COR-L47 (cell line): ENCODE measurements at regions not wholly inside any gene's neighbourhood (a gene's known extent, or its start where the extent isn't known, plus 50 kb on each side); places are given as distances from the start of the nearest gene placed in this dataset.

ENCODE experiments used
- DNase-seq: peaks from one replicate; lab custom pipeline; 2025; lab: John Stamatoyannopoulos, UW

DNA sequence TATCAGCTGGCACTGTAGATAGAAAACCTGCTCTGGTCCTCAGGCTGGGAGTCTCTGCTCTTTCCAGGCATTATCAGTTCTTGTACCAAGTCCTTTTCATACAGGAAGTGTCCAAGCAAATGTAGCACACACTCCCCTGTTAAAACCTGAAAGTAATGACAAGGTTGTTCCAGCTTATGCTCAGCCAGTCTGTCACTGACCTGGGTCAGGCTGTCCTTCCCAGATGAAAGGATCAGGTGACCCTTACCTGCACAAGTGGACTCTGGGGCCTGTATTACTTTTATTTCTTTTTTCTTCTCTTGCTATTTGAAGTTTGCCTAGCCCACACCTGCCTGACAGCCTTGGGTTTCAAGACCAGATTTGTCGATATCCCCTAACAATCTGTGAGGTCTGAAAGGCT lies 156.3 kb upstream of the SESN3 start:
- DNase-seq, result no peak

DNA sequence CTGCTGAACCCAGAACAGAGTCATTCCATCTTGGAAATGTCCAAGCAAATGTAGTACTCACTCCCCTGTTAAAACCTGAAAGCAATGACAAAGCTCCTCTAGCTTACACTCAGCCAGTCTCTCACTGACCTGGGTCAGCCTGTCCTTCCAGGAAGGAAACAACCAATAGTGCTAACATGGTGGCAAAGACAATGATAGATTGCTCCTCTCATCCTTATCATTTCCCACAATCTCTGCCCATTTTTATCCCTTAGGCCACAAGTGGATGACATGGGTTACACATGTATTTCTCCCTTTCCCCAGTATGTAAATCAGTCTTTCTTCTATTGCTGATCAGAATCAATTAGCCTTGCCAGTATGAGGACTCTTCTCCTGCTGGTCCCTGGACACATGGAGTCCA lies 154.6 kb upstream of the SESN3 start:
- DNase-seq, result no peak

DNA sequence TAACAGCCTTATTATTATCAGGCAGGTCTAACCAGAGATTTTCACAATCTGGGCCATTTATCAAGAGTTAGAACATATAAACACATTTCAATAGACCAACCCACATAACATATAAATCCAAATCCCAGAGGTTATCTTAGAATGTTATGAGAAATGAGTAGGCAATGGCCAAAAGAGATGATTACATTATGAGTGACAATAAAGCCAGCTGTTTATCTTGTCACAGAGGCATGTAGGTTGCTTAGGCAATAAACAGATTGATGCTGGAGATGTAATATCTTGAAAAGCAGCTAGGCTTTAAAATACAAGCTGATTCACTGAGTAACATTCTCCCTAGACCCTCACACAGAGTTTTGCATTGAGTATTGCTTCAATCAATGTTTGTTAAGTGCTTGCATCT lies 148.5 kb upstream of the SESN3 start:
- DNase-seq, result no peak

DNA sequence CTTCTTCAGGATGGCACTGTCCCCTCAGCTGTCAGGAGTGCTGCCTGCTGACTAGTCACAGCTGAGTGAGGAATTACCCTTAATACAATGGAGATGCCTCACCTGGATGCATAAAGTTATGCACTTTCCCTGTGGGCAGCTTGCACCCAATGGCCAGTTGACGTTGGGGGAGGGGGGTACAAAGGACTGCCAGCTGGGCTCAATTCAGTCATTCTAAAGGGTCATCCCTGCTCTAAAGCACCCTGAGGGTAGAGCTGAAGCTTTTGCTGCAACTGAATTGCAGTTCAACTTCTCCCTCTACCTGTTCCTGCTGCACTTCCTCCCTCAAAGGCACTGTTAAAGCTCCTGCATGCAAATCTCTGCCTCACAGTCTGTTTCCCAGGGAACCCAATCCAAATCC lies 147.8 kb upstream of the SESN3 start:
- no peak for DNase-seq

DNA sequence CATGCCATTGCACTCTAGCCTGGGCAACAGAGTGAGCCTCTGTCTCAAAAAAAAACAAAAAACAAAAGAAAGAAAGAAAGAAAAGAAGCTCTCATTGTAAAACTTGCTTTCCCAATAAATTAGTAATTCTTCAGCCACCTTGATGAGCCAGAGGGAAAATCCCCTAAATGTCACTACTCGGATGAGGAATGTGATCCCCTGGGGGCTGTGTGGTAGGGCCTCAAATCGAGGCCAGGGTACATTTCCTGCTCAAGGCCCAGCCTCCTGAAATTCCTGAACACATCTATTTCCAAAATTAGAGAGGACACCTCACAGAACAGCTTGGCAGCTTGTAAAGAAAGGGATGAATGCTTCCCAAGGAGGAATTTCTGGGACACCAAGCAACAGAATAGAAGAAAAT lies 147.1 kb upstream of the SESN3 start:
- no peak for DNase-seq

DNA sequence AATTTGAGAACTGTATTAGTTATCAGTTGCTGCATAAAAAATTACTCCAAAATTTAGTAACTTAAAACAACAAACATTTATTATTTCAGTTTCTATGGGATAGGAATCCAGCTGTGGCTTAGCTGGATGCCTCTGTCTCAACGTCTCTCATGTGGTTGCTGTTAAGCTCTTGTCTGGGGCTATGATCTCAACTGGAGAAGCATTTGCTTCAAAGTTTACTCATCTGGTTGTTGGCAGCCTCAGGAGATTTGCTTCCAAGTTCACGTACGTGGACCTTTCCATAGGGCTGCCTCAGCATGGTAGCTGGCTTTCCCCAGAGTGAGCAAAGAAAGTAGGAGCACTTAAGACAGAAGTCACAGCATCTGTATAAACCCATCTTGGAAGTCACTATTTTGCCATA lies 144.9 kb upstream of the SESN3 start:
- no peak for DNase-seq

DNA sequence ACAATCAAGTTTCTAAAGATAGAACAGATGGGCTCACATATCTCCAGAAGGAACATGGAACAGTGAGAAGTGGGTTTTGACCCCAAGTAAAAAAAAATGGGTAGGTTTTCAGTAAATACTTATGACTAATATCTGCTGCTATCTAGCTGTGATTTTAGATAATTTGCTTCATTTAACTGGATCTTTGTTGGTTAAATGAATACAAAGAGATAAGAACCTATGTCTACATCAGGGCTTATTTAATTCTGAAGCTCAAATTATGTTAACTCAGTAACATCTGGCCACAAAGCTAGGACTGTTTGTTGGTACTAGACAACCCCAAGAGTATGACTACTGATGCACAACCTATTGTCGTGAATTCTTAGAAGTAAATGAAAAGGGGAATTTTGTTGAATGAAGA lies 144.4 kb upstream of the SESN3 start:
- DNase-seq, result no peak

DNA sequence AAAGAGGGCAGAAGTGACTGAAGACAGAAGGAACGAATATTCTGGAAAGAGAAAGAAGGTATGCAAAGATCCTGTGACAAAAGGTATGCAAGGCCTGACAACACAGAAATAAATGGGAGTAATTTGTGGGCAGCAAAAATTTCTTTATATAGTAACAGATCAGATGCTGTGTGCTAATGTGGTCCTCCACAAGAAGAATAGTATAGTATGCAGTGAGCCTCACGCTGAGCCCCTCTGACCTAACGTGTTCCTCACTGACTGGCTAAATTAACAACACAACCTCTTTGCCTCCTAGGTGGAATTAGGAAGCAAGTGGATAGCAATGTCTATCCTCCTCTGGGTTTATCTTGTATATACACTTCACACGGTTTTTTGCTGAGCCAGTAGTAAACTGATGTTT lies 143.1 kb upstream of the SESN3 start:
- DNase-seq, result no peak

DNA sequence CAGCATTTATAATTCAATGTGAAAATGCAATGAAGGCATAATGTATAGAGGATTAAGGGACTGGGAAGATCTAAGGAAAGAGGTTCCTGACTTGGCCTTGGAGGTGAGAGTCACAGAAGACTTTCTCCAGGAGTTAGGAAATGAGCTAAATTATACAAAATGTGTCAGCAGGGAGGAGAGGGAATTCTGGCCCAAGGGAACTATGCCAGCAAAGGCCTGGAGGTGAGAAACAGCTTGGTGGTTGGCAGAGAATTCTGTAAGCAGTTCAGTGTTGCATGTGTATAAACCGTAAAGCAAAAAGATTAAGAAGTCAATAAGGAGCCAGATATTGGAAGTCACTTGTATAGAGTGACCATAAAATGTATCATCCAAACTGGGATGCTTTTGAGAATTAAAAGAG lies 142.2 kb upstream of the SESN3 start:
- DNase-seq, result no peak

DNA sequence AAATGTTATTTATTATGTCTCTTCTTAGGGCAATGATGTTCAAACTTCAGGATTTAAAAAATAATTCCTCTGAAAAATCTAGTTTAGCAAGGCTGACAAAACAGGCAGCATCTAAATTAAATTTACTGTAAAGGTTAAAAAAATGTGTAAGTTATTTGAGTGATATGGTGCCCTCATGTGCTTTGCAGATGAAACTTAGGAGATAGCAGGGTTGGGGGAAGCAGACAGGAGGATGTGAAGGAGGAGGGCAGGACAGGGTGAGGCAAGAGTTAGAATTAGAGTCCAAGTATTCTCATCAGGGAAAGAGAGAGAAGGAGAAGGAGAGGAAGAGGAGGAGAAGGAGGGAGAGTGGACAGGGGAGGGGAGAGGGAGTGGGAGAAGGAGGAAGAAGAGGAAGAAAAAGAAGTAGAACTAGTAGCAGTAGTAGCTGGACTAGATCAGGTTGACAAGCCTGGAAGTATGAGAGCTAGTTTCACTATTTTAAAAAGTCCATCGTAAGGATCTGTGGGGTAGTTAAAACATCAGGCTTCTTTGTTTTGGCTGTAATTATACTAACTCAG lies 141.2 kb upstream of the SESN3 start:
- DNase-seq, result no peak

DNA sequence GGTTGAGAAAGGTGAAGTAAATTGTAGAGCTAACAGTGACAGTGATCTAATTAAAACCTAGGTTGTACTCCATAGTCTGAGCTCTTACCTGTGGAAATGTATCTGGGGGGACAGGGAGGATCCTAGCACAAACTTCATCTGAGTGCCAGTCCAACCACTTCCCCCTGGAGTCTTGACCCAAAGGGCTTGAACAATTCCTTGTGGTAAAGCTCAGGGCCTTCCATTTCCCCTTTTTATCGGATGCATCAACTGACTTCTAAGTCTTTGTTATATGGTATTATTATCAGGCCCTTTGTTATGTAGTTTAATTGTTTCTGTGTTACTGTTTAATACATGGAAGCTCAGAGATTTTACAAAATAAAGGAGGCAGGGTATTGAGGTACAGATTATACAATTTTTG lies 140.2 kb upstream of the SESN3 start:
- DNase-seq, result no peak

DNA sequence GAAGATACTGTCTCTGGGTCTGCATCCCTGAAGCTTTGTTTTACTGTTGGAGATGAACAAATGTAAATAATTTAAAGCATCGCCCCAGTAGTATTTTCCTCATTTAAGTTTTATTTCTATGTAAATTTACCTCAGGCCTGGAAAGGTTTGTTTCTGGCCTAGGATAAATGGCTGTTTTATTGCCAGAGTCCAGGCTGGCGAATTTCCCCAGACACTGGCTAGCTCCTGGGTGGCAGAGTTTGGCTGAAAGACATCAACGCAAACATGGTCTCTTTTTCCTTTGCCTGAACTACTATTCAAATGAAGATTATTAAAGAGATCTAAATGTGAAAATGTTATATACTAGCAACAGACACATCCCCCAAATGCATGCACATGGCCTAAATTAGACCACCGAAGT lies 136.7 kb upstream of the SESN3 start:
- DNase-seq, result no peak

DNA sequence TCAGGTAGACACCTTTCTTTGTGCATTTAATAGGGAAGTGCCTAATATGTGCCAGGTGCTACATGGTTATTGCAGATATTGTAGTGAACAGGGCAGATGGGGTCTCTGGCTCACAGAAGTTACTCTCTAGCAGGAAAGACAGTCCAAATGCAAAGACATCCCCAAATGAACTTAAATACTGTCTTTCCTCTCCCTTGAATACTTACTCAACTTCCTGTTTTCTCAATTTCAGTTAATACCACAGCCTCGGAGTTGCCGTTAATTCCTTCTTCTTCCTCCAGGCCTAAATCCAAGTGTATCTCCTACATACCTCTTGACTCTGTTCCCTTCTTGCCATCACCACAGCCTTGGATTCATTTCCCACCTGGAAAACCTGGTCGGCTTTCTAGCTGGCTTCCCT lies 134.3 kb upstream of the SESN3 start:
- DNase-seq, result no peak

DNA sequence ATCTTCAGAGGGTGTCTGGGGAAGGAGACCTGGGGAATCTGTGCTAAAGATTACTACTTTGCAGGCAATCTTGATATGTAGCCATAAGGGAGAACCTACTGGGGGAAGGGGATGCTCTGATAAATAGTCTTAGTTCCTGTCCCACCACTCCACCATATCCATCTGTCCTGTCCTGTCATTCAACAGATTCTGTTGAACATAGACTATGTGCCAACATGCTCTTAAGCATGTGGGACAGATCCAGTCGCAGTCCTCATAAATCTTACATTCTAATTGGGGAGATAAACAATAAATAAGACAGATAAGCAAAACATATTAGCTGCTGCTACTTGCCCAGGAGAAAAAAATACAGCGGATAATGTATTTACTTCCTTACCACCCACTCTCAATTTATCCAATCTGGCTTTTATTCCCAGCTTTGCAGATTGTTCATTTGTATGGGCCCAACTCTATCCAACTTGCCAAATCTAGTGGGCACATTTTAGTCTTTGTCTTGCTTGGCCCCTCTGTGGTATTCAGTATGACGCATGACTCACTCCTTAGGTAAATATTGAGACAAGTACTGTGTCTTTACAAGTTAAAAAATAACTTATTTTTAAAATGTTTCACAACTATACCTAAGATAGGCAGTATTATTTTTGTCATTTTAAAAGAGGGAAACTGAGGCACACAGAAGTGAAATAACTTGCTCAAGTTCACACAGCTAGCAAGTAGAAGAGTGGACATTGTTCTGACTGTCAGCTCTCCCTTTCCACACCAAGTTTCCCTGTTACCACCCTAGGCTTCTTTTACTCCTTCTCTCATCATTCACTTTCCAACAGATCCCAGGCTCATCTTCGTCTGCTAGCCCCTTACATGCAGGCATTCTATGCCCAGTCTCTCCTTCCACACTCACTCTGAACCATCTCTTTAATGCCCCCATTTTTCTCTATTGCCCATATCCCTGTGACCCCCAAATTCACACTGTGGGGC lies 133.6 kb upstream of the SESN3 start:
- DNase-seq, result no peak

DNA sequence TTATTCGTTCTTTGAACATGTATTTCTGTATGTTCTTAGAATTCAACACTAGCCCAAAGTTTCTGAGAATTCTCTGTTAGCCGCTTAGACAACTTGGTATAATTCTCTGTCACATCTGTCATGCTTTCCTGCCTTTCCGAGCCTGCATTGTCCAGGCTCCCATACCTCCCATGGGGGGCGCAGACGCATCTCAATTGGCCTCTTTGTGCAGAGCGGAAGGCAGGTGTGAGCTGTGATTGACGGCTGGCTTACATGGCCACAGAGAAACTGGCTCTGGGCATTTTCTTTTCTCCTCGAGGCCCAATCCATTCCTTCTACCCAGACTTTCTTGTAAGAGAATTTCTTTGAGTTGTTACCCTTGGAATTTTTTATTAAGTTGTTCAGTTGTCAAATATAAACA lies 132.7 kb upstream of the SESN3 start:
- DNase-seq, result peak; percentile 32

DNA sequence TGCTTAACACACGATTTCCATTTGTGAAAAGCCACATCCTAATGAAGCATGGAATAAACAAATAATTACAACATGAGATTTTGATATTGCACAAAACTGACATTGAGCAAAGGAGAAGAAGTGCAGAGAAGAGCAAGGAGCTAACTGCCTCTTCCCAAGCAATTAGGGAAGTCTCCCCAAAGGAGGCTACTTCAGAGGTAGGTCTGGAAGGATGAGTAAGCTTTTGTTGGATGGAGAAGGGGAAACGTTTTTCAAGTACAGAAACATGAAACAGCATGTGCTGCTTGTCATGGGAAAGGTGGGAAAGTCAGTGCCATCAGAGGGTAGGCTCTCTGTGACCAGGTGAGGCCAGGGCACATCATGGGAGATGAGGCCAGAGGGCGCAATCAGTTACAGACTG lies 132.2 kb upstream of the SESN3 start:
- DNase-seq, result no peak

DNA sequence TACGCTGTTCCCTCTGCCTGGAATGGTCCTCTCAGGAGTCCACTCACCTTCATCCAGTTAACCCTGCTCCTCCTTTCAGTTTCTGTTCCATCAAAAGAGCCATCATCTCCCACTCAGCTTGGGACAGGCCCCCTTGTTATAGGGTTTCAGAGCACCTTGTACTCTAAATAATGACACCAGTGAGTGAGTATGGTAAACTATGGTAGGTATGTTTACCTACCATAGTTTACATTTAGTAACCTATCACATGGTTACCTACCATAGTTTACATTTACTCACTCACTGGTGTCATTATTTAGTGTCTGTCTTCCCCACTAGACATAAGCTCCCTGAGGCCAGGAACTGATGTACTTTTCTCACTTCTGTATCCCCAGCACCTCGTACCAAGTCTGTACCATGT lies 130.2 kb upstream of the SESN3 start:
- no peak for DNase-seq

DNA sequence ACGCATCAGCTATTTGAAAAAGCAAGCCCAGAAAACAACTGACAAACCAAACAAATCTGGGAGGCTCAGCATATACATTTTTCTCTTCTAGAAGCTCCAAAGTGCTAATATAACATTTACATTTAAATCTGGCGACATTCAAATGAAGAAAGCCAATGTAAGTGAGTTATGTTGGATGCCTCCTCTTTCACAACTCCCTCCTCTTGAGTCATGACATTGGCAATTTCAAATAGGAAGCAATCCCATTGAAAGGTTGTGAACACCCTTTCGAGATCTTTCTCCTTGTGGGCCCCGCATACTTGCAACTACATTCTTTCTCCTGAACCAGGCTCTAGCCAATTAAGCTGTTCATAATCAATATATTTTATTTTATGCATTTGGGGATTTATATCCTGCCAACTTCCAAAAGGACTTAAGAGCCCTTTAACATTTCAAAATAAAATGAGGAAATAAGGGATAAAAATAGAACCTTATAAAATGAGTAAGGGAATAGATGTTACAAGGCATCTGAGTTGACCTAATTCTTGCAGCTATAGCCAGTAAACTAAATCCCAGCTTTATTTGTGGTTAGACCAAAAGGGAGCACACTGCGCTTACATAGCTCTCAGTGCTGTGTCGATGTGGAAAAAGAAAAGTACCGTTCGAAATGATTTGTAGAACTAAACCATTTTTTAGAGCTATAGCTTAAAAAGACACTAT lies 129.5 kb upstream of the SESN3 start:
- DNase-seq, result no peak

DNA sequence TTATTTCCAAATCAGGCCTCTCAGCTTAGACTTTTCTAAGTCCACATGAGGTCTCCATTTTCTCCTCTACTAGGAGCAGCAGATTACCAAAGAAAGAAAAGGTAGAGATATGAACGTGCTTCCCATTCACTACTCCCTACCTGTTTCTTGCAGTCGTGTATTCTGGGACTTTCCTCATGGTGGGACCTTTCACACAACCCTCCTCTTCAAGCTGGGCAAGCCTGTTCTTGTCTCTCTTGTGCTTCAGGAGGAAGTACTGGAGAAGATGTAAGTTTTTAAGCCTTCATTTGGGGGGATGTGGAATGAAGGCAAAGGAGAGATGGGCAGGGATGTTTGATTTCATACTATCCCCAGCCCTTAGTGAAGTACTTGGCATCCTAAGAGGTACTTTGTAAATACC lies 128.8 kb upstream of the SESN3 start:
- no peak for DNase-seq

DNA sequence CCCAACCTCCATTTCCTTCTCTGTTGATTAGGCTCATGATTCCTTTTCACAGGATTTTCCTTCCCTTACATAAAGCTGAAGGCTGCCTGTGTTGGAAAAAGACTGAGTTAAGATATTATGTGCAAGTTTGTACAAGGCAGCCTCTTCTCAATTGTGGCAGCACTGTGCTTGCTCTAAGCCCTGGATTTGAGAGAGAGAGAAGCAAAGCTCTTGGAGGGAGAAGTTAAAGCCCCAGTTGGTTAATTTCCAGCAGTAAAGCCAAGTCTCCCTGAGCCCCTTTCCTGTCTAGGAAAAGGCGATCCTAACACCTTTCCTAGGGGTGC lies 128.3 kb upstream of the SESN3 start:
- no peak for DNase-seq

DNA sequence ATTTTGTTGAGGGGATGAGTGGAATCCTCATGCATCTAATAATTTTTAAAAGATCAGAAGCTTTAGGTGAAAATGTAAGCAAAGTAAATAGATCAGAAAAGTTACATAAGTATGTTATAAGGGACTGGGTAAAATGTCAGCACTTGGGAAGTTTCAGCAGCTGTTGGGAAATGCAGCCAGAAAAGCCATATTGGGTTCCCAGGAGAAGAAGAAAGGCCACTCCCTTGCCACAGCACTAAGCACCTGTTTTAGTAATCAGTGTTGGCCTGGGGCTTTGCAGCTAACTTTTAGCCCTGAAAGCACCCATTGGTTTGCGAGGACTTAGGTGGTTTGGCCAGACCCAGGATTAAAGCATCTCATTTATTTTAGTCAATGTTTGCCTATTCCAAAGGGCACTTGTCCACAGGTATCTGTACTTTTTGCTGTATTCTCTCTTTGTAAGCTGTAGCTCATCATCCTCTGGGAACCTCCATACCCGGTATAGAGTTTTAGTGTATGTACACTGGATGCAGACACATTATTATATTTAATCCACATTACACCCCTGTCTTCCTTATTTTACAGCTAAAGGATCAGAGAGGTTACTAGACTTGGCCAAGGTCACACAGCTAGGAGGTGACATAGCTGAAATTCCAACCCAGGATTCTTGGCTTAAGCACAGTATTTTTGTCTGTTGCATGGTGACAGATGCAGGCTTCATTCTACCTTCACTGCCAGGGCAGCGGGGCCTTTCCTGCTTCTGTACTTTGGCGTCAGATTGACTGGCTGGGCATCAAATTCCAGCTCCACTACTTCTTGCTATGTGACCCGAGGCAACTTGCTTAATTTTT lies 127.7 kb upstream of the SESN3 start:
- no peak for DNase-seq

DNA sequence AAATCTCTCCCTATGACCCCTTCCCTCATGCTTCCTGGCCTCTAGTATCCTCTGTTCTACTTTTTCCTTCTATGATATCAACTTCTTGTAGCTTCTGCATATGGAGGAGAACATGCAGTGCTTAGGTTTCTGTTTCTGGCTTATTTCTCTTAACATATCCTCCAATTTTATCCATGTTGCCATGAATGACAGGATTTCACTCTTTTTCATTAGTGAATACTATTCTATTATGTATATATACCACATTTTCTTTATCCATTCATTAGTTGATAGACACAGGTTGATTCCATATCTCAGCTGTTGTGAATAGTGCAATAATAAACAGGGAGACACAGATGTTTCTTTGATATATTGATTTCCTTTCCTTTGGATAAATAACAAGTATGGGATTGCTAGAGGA lies 123.3 kb upstream of the SESN3 start:
- no peak for DNase-seq

DNA sequence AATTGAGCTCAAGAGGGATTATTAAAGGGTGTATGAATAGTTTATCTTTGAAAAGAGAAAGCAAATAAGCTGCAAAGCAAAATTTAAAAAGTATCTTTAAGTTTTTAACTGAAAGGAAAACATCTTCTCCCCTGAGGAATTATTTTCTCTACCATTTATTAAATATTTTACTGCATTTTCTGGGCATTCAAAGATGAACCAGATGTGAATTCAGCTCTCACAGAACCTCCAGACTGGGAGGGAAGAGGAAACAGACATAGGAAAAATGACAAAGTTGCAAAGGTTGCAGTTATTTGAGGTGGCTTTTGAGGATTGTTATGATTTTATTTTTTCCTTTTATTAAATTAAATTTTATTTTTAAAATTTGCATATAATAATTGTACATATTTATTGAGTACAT lies 122.7 kb upstream of the SESN3 start:
- no peak for DNase-seq
